ENCODE measurements at regions not wholly inside any gene's neighbourhood (a gene's known extent, or its start where the extent isn't known, plus 50 kb on each side); places are given as distances from the start of the nearest gene placed in this dataset.
"Not testable (repeated sequence)": the region's sequence is repeated elsewhere in the genome, so short reads cannot be mapped to it uniquely, and the experiment has no call there.

- in situ Hi-C loops (cut with HindIII; ENCODE audit: low sequenced_read_pairs) = no loop called here
- no peak for TF ChIP-seq CTCF (IDR thresholded peaks at IDR 0.05; ENCODE audit: low read depth, low read length, missing control alignments)
- no peak for DNase-seq (ENCODE audit: low read depth)
- H3K4me3 ChIP-seq (ENCODE audit: low read depth, low read length) = no peak overlapping the region
These were observed 98.0 kb downstream of the SLC25A46 start for GRCh38 chr5:110836851-110837250.

- H3K4me3 ChIP-seq (ENCODE audit: low read depth, low read length); in situ Hi-C loops (cut with HindIII; ENCODE audit: low sequenced_read_pairs); DNase-seq (ENCODE audit: low read depth): not testable (repeated sequence)
These were observed 99.5 kb downstream of the SLC25A46 start for GRCh38 chr5:110838357-110838756.

- no peak for DNase-seq (ENCODE audit: low read depth)
- in situ Hi-C loops (cut with HindIII; ENCODE audit: low sequenced_read_pairs) = no loop called here
- no peak for TF ChIP-seq CTCF (IDR thresholded peaks at IDR 0.05; ENCODE audit: low read depth, low read length, missing control alignments)
These were observed 100.2 kb downstream of the SLC25A46 start for GRCh38 chr5:110838961-110839360.

GRCh38 chr5:110840347-110840960 lies 101.6 kb downstream of the SLC25A46 start:
- no peak overlapping the region for H3K4me3 ChIP-seq (ENCODE audit: low read depth, low read length)
- TF ChIP-seq CTCF (IDR thresholded peaks at IDR 0.05; ENCODE audit: low read depth, low read length, missing control alignments) = no peak
- no peak for DNase-seq (ENCODE audit: low read depth)
- in situ Hi-C loops (cut with HindIII; ENCODE audit: low sequenced_read_pairs) = no loop called here

More at GRCh38 chr5:110838961-110839360, 100.2 kb downstream of the SLC25A46 start:
- H3K4me3 ChIP-seq (ENCODE audit: low read depth, low read length) = no peak overlapping the region

- DNase-seq (ENCODE audit: low read depth) = no peak
- in situ Hi-C loops (cut with HindIII; ENCODE audit: low sequenced_read_pairs) = no loop called here
These were observed 102.3 kb downstream of the SLC25A46 start for GRCh38 chr5:110841137-110841536.

GRCh38 chr5:110842948-110843347 lies 104.1 kb downstream of the SLC25A46 start:
- no peak for TF ChIP-seq CTCF (IDR thresholded peaks at IDR 0.05; ENCODE audit: low read depth, low read length, missing control alignments)
- in situ Hi-C loops (cut with HindIII; ENCODE audit: low sequenced_read_pairs) = no loop called here
- no peak overlapping the region for H3K4me3 ChIP-seq (ENCODE audit: low read depth, low read length)
- no peak for DNase-seq (ENCODE audit: low read depth)

More at GRCh38 chr5:110841137-110841536, 102.3 kb downstream of the SLC25A46 start:
- no peak overlapping the region for H3K4me3 ChIP-seq (ENCODE audit: low read depth, low read length)
- no peak for TF ChIP-seq CTCF (IDR thresholded peaks at IDR 0.05; ENCODE audit: low read depth, low read length, missing control alignments)

GRCh38 chr5:110844251-110844650 lies 105.4 kb downstream of the SLC25A46 start:
- in situ Hi-C loops (cut with HindIII; ENCODE audit: low sequenced_read_pairs) = no loop called here
- H3K4me3 ChIP-seq (ENCODE audit: low read depth, low read length) = no peak overlapping the region
- DNase-seq (ENCODE audit: low read depth) = no peak
- no peak for TF ChIP-seq CTCF (IDR thresholded peaks at IDR 0.05; ENCODE audit: low read depth, low read length, missing control alignments)
